OCI-LY1 (cell line): ENCODE measurements at regions not wholly inside any gene's neighbourhood (a gene's known extent, or its start where the extent isn't known, plus 50 kb on each side); places are given as distances from the start of the nearest gene placed in this dataset.

ENCODE experiments used
- H2AFZ ChIP-seq: fragments of 200-600 bp; sonication (generic), shearing (Covaris generic); 2 replicates; pipeline ENCODE4 v1.6.0; 2014; ENCODE audit warnings: antibody characterized with exemption, mild to moderate bottlenecking, low read length
- H3F3A ChIP-seq: fragments of 200-600 bp; sonication (generic), shearing (Covaris generic); 2 replicates; pipeline ENCODE4 v1.6.0; 2014; ENCODE audit warnings: mild to moderate bottlenecking, antibody characterized with exemption, low read length, moderate library complexity; ENCODE audit not compliant: insufficient read depth
- H3K27ac ChIP-seq: fragments of 200-600 bp; sonication (generic); 2 replicates; pipeline ENCODE4 v1.5.1; 2014; ENCODE audit warnings: low read length, mixed run types, mild to moderate bottlenecking, low read depth; ENCODE audit not compliant: poor library complexity, severe bottlenecking
- H3K27me3 ChIP-seq: fragments of 200-600 bp; sonication (generic); 2 replicates; pipeline ENCODE4 v1.6.0; 2014; ENCODE audit warnings: antibody characterized with exemption, mild to moderate bottlenecking, low read length, moderate library complexity; ENCODE audit not compliant: insufficient read depth
- H3K36me3 ChIP-seq: fragments of 200-600 bp; sonication (generic); 2 replicates; pipeline ENCODE4 v1.6.1; 2014; ENCODE audit warnings: mild to moderate bottlenecking, antibody characterized with exemption, low read length, moderate library complexity, mixed read lengths; ENCODE audit not compliant: insufficient read depth
- H3K4me1 ChIP-seq: fragments of 200-600 bp; sonication (generic); 2 replicates; pipeline ENCODE4 v1.5.1; 2014; ENCODE audit warnings: mild to moderate bottlenecking, low read length, moderate library complexity; ENCODE audit not compliant: insufficient read depth, severe bottlenecking
- H3K4me2 ChIP-seq: fragments of 200-600 bp; sonication (generic), shearing (Covaris generic); 2 replicates; pipeline ENCODE4 v1.6.1; 2014; ENCODE audit warnings: low read length
- H3K4me3 ChIP-seq: fragments of 200-600 bp; sonication (generic); 2 replicates; pipeline ENCODE4 v1.5.1; 2014; ENCODE audit warnings: low read length, low read depth, mild to moderate bottlenecking, mixed read lengths; ENCODE audit not compliant: poor library complexity, severe bottlenecking
- H3K79me2 ChIP-seq: fragments of 200-600 bp; shearing (Covaris generic); 2 replicates; pipeline ENCODE4 v1.6.1; 2016; ENCODE audit warnings: mixed run types, low read length, mixed read lengths; ENCODE audit not compliant: insufficient read depth
- H3K9ac ChIP-seq: fragments of 200-600 bp; sonication (generic), shearing (Covaris generic); 2 replicates; pipeline ENCODE4 v1.6.1; 2014; ENCODE audit warnings: mild to moderate bottlenecking, low read length, mixed read lengths
- H3K9me2 ChIP-seq: fragments of 200-600 bp; sonication (generic), shearing (Covaris generic); 2 replicates; pipeline ENCODE4 v1.6.1; 2014; ENCODE audit warnings: low read depth, mild to moderate bottlenecking, low read length, mixed read lengths
- H3K9me3 ChIP-seq: fragments of 200-600 bp; shearing (Covaris generic); 2 replicates; pipeline ENCODE4 v1.6.1; 2014; ENCODE audit warnings: low read length, mixed read lengths
- H4K20me1 ChIP-seq: fragments of 200-600 bp; sonication (generic), shearing (Covaris generic); 2 replicates; pipeline ENCODE4 v1.6.0; 2016; ENCODE audit warnings: mild to moderate bottlenecking, low read length; ENCODE audit not compliant: insufficient read depth
- CTCF ChIP-seq: fragments of 200-600 bp; sonication (generic), shearing (Covaris generic); IDR thresholded peaks from 2 replicates; pipeline ENCODE4 v1.5.1; 2017; ENCODE audit warnings: mild to moderate bottlenecking, antibody characterized with exemption, low read length, moderate library complexity, mixed read lengths
- EZH2 ChIP-seq: fragments of 200-600 bp; sonication (generic), shearing (Covaris generic); IDR thresholded peaks from 2 replicates; pipeline ENCODE4 v1.8.0; 2017; ENCODE audit warnings: borderline replicate concordance, mixed run types, mild to moderate bottlenecking, antibody characterized with exemption, low read length, moderate library complexity, mixed read lengths

- no peaks in the 10 kb centered on the region for H3K27me3 ChIP-seq
- no peak for TF ChIP-seq CTCF
- TF ChIP-seq EZH2, result no peak
- H3K4me2 ChIP-seq, result no peak overlapping the region
- H2AFZ ChIP-seq, result no peak overlapping the region
- H4K20me1 ChIP-seq, result no peaks in the 10 kb centered on the region
- no peaks in the 10 kb centered on the region for H3F3A ChIP-seq
- H3K4me3 ChIP-seq, result no peak overlapping the region
- no peaks in the 10 kb centered on the region for H3K79me2 ChIP-seq
- no peaks in the 10 kb centered on the region for H3K9me3 ChIP-seq
- H3K9me2 ChIP-seq, result no peaks in the 10 kb centered on the region
- no peaks in the 10 kb centered on the region for H3K4me1 ChIP-seq
- H3K9ac ChIP-seq, result no peak overlapping the region
- no peaks in the 10 kb centered on the region for H3K36me3 ChIP-seq
- H3K27ac ChIP-seq, result no peak overlapping the region
These were observed 285.4 kb downstream of the TLE4 start for GRCh38 chr9:79857188-79857587.

GRCh38 chr9:79847074-79847473, 275.3 kb downstream of the TLE4 start:
- H3K4me1 ChIP-seq, result no peaks in the 10 kb centered on the region
- H4K20me1 ChIP-seq, result no peaks in the 10 kb centered on the region
- no peak overlapping the region for H3K27ac ChIP-seq
- TF ChIP-seq EZH2 (no peak), CTCF (no peak)
- H3K4me2 ChIP-seq, result no peak overlapping the region
- H3K9me2 ChIP-seq, result no peaks in the 10 kb centered on the region
- H3K4me3 ChIP-seq, result no peak overlapping the region
- H2AFZ ChIP-seq, result no peak overlapping the region
- H3F3A ChIP-seq, result no peaks in the 10 kb centered on the region
- H3K36me3 ChIP-seq, result no peaks in the 10 kb centered on the region
- H3K79me2 ChIP-seq, result no peaks in the 10 kb centered on the region
- no peaks in the 10 kb centered on the region for H3K9me3 ChIP-seq
- H3K9ac ChIP-seq, result no peak overlapping the region
- H3K27me3 ChIP-seq, result no peaks in the 10 kb centered on the region

DNA sequence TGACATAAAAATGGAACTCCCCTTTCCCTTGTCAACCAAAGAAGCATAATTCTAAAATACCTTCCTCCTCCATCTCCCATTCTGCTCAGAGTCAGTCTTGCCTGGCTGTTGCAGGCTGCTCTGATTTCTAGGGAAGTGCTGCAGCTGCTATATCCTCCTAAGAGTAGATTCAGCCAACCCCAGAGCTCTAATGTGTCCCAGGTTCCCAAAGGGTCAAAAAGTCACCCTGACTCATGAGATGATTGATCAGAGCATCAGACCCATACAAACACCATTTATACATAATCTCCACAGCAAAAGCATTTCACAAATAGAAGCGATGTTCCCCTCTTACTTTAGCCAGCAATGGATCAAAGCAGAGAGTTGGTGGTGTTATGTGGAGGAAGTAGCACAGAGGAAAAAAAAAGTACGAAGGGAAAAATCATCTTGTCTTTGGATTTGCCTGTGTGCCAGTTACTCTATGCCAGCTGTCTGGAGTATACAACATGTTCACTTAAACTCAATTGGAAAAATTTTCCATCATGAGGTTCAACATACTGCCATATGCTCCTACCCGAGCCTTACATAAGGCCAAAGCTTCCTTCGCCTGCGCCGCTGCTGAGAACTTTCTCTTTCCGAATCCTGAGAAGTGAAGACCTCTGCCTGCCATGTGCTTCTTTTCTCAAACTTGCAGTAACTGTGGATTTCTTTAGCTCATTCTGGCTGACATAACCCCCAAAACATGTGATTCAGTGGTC, 258.0 kb downstream of the TLE4 start:
- H2AFZ ChIP-seq, result no peak overlapping the region
- no peaks in the 10 kb centered on the region for H3K9me3 ChIP-seq
- TF ChIP-seq CTCF, result no peak
- no peak for TF ChIP-seq EZH2
- no peaks in the 10 kb centered on the region for H3K4me1 ChIP-seq
- no peak overlapping the region for H3K9ac ChIP-seq
- no peaks in the 10 kb centered on the region for H3K36me3 ChIP-seq
- H3K79me2 ChIP-seq, result no peaks in the 10 kb centered on the region
- H3F3A ChIP-seq, result no peaks in the 10 kb centered on the region
- H3K9me2 ChIP-seq, result no peaks in the 10 kb centered on the region
- H3K27ac ChIP-seq, result no peak overlapping the region
- H3K27me3 ChIP-seq, result no peaks in the 10 kb centered on the region
- no peaks in the 10 kb centered on the region for H4K20me1 ChIP-seq
- no peak overlapping the region for H3K4me3 ChIP-seq
- H3K4me2 ChIP-seq, result no peak overlapping the region
